ENCODE measurements at regions not wholly inside any gene's neighbourhood (a gene's known extent, or its start where the extent isn't known, plus 50 kb on each side); places are given as distances from the start of the nearest gene placed in this dataset.

- Histone ChIP-seq H2BK15ac (ENCODE audit: low read length) (no peak overlapping the region), H2BK20ac (ENCODE audit: low read length) (no peak overlapping the region), H2AFZ (ENCODE audit: low read length) (no peak overlapping the region), H2BK5ac (ENCODE audit: low read depth, low read length) (no peak overlapping the region), H2AK5ac (ENCODE audit: low read depth, low read length) (no peak overlapping the region), H3K23ac (ENCODE audit: insufficient read length) (no peak overlapping the region), H3K4me3 (ENCODE audit: extremely low read depth in 1 of 4, insufficient read depth in 2 of 4, low read depth in 3 of 4, low read length in 4 of 4) (no peak overlapping the region), H3K4me2 (ENCODE audit: insufficient read depth in 1 of 2, low read depth in 2 of 2, low read length in 2 of 2) (no peak overlapping the region), H3K9ac (replicated peaks in 1 of 4; ENCODE audit: extremely low read depth in 1 of 4, low read depth in 3 of 4, low read length in 3 of 4) (no peak overlapping the region), H3K23me2 (ENCODE audit: low read depth, low read length) (no peaks in the 10 kb centered on the region), H3K79me2 (ENCODE audit: control insufficient read depth in 1 of 2, insufficient read depth in 2 of 2, low read length in 2 of 2) (no peaks in the 10 kb centered on the region), H3K4me1 (replicated peaks in 1 of 4; ENCODE audit: control insufficient read depth in 3 of 4, insufficient read depth in 4 of 4, low read length in 3 of 4) (no peaks in the 10 kb centered on the region), H3K56ac (replicated peaks; ENCODE audit: insufficient read length, low read depth, low read length) (no peak overlapping the region), H3K4ac (replicated peaks; ENCODE audit: insufficient read length, low read depth, low read length) (no peak overlapping the region), H4K8ac (ENCODE audit: extremely low read depth, insufficient read depth, low read length) (no peak overlapping the region), H3K36me3 (ENCODE audit: control insufficient read depth in 2 of 4, insufficient read depth in 4 of 4, low read length in 3 of 4) (no peaks in the 10 kb centered on the region), H3K27ac (ENCODE audit: low read depth, low read length) (no peak overlapping the region), H3K18ac (ENCODE audit: extremely low read depth, low read length) (no peak overlapping the region), H3K9me3 (ENCODE audit: insufficient read depth in 2 of 2, low read depth in 1 of 2, low read length in 1 of 2) (no peaks in the 10 kb centered on the region), H4K91ac (replicated peaks; ENCODE audit: insufficient read length, low read length) (no peak overlapping the region), H3K14ac (ENCODE audit: insufficient read length) (no peak overlapping the region), H2BK12ac (ENCODE audit: low read depth, low read length) (no peak overlapping the region), H4K20me1 (replicated peaks in 1 of 2; ENCODE audit: control insufficient read depth in 1 of 2, insufficient read depth in 2 of 2, low read length in 2 of 2) (no peaks in the 10 kb centered on the region), H4K5ac (ENCODE audit: insufficient read length, low read depth, low read length) (no peak overlapping the region), H3K79me1 (ENCODE audit: low read depth, low read length) (no peaks in the 10 kb centered on the region), H2BK120ac (replicated peaks; ENCODE audit: low read depth, low read length) (no peak overlapping the region), H3K27me3 (replicated peaks in 1 of 4; ENCODE audit: control insufficient read depth in 3 of 4, extremely low read depth in 1 of 4, insufficient read depth in 3 of 4, low read length in 3 of 4) (no peaks in the 10 kb centered on the region)
- no peak for FAIRE-seq
- 78% methylated on average over 2 of the region's 2 CpGs; no CpG with 5 or more reads in 1 of the 2 experiments for WGBS, 2 experiments (ENCODE audit: extremely low coverage in 1 of 2, insufficient coverage in 1 of 2, insufficient read length in 1 of 2, insufficient replicate concordance in 2 of 2, low coverage in 1 of 2, low lambda C conversion rate in 2 of 2, missing lambda C conversion rate in 1 of 2)
- no peak for DNase-seq (ENCODE audit: low read depth in 1 of 2, low spot score in 2 of 2)
- TF ChIP-seq SP2 (IDR thresholded peaks at IDR 0.05; ENCODE audit: low read length) (no peak), RFX5 (IDR thresholded peaks at IDR 0.05; ENCODE audit: borderline replicate concordance, low read depth, low read length) (no peak), ASH2L (IDR thresholded peaks at IDR 0.05; ENCODE audit: low read length) (no peak), CBX5 (IDR thresholded peaks at IDR 0.05; ENCODE audit: low read depth, low read length) (no peak), SP4 (IDR thresholded peaks at IDR 0.05; ENCODE audit: low read length) (no peak)
- CTCF ChIA-PET (ENCODE audit: partially characterized antibody): interaction anchor here (0.6 to 1.1 kb wide), 2 partner anchors 9 to 13 kb away, joined by 3 read pairs; no protein-coding TSS in a partner anchor
- POLR2A ChIA-PET (ENCODE audit: partially characterized antibody): no interaction called here
Observed at GRCh38 chr7:68438016-68438415, 1160.3 kb upstream of the AUTS2 start.

Measured in H1 (cell line).